GM12878 (cell line): ENCODE measurements at regions not wholly inside any gene's neighbourhood (a gene's known extent, or its start where the extent isn't known, plus 50 kb on each side); places are given as distances from the start of the nearest gene placed in this dataset.

Experiments used
- ATAC-seq: fragments of 200-7000 bp; cut with Tn5 transposase; 3 replicates; pipeline ENCODE4 v1.9.1; 2020; ENCODE audit warnings: mild to moderate bottlenecking, moderate library complexity
- BruUV-seq: library from RNA; stranded (reverse); fragments of 400-500 nt; replicated peaks from 2 replicates; lab custom pipeline; 2021; lab: Mats Ljungman, UMichigan
- CTCF ChIA-PET: fragments of 300-600 bp; sonication (Branson Sonifier 250); formaldehyde crosslinking; extraction: SDS; loops from one replicate; lab custom pipeline; 2021; ENCODE audit warnings: inconsistent platforms; lab: Yijun Ruan, JAX
- POLR2A ChIA-PET: fragments of 350-600 bp; formaldehyde crosslinking; extraction: SDS; loops from one replicate; lab custom pipeline; 2021; ENCODE audit warnings: inconsistent platforms; lab: Charles Lee
- RAD21 ChIA-PET: fragments of 300-600 bp; sonication (Branson Sonifier 250); formaldehyde crosslinking; loops from one replicate; lab custom pipeline; 2023; ENCODE audit warnings: antibody characterized with exemption; ENCODE audit not compliant: unreplicated experiment; lab: Charles Lee
- SMC1A ChIA-PET: fragments of 300-600 bp; sonication (Branson Sonifier 250); formaldehyde crosslinking; loops from one replicate; lab custom pipeline; 2023; ENCODE audit not compliant: unreplicated experiment, uncharacterized antibody; lab: Charles Lee
- DNase-seq: peaks from one replicate; pipeline ENCODE4 v3.0.0-alpha.2; 2011; ENCODE audit warnings: low read depth, low spot score
- FAIRE-seq: peaks from 3 replicates; lab custom pipeline; 2011; peaks lifted over from hg19 to GRCh38; lab: Jason Lieb, UNC
- H2AFZ ChIP-seq: 2 replicates; pipeline ENCODE4 v1.6.0; 2011; ENCODE audit warnings: low read depth, low read length, control low read depth; ENCODE audit not compliant: control insufficient read depth
- H3K27ac ChIP-seq: 2 replicates; pipeline ENCODE4 v1.5.1; 2011; ENCODE audit warnings: control low read depth; ENCODE audit not compliant: control insufficient read depth, insufficient read depth
- H3K27me3 ChIP-seq, 2 experiments: replicated peaks in 1 of 2; 2 replicates each; pipeline versions ENCODE4 v1.6.0 to v1.6.1; 2011; ENCODE audit warnings: low read length in 1 of 2; ENCODE audit not compliant: control insufficient read depth in 2 of 2, insufficient read depth in 2 of 2
- H3K36me3 ChIP-seq, 2 experiments: 2 replicates each; pipeline ENCODE4 v1.5.1; 2011; ENCODE audit warnings: low read length in 1 of 2; ENCODE audit not compliant: control insufficient read depth in 2 of 2, insufficient read depth in 2 of 2
- H3K4me1 ChIP-seq: 2 replicates; pipeline ENCODE4 v1.6.1; 2011; ENCODE audit warnings: mild to moderate bottlenecking, low read length, moderate library complexity, mixed read lengths; ENCODE audit not compliant: control insufficient read depth, insufficient read depth
- H3K4me2 ChIP-seq: 2 replicates; pipeline ENCODE4 v1.6.0; 2011; ENCODE audit warnings: control low read depth; ENCODE audit not compliant: control insufficient read depth, insufficient read depth
- H3K4me3 ChIP-seq: fragments of 200-600 bp; sonication (generic); 2 replicates; pipeline ENCODE4 v1.5.1; 2016
- H3K79me2 ChIP-seq: 2 replicates; pipeline ENCODE4 v1.6.0; 2011; ENCODE audit warnings: low read length; ENCODE audit not compliant: control insufficient read depth, insufficient read depth
- H3K9ac ChIP-seq: 2 replicates; pipeline ENCODE4 v1.8.0; 2011; ENCODE audit warnings: low read length, control low read depth, mixed read lengths; ENCODE audit not compliant: control insufficient read depth, insufficient read depth
- H3K9me3 ChIP-seq: replicated peaks from 3 replicates; pipeline ENCODE4 v1.5.1; 2011; ENCODE audit warnings: mild to moderate bottlenecking, low read length; ENCODE audit not compliant: control insufficient read depth, insufficient read depth
- H4K20me1 ChIP-seq: 2 replicates; pipeline ENCODE4 v1.6.0; 2011; ENCODE audit not compliant: control insufficient read depth, insufficient read depth
- BCL3 ChIP-seq: IDR thresholded peaks from 2 replicates; pipeline ENCODE4 v1.6.1; 2011; ENCODE audit warnings: borderline replicate concordance, low read depth, mild to moderate bottlenecking, moderate library complexity, low read length; ENCODE audit not compliant: insufficient read depth, poor library complexity, severe bottlenecking
- BMI1 ChIP-seq: fragments of 450-650 bp; IDR thresholded peaks from 2 replicates; pipeline ENCODE4 v1.6.1; 2016; ENCODE audit warnings: mild to moderate bottlenecking, moderate library complexity, borderline replicate concordance
- EP300 ChIP-seq, 2 experiments: fragments of 150-350 bp in 1 of 2; IDR thresholded peaks; 2 replicates each; pipeline ENCODE4 v1.6.1; 2011 to 2012; ENCODE audit warnings: low read depth in 2 of 2, low read length in 2 of 2, borderline replicate concordance in 1 of 2, improper control_type of control experiment in 1 of 2, inconsistent platforms in 1 of 2; ENCODE audit not compliant: control insufficient read depth in 1 of 2
- ESRRA ChIP-seq: IDR thresholded peaks from 2 replicates; pipeline ENCODE4 v1.6.1; 2012; ENCODE audit warnings: mild to moderate bottlenecking, low read length, improper control_type of control experiment
- IRF5 ChIP-seq: fragments of 450-650 bp; IDR thresholded peaks from 2 replicates; pipeline ENCODE4 v1.6.1; 2017; ENCODE audit warnings: borderline replicate concordance
- NR2C2 ChIP-seq: IDR thresholded peaks from 2 replicates; pipeline ENCODE4 v1.6.1; 2011; ENCODE audit warnings: borderline replicate concordance, low read depth; ENCODE audit not compliant: control insufficient read depth, insufficient read length
- POU2F2 ChIP-seq: IDR thresholded peaks from 3 replicates; pipeline ENCODE4 v1.6.1; 2011; ENCODE audit warnings: low read depth, mild to moderate bottlenecking, low read length, borderline replicate concordance
- RAD51 ChIP-seq: fragments of 450-650 bp; IDR thresholded peaks from 2 replicates; pipeline ENCODE4 v1.6.1; 2016; ENCODE audit warnings: moderate library complexity, mild to moderate bottlenecking, inconsistent platforms
- SMAD5 ChIP-seq: IDR thresholded peaks from 2 replicates; pipeline ENCODE4 v1.6.1; 2016; ENCODE audit warnings: antibody characterized with exemption, low read depth
- TCF12 ChIP-seq: IDR thresholded peaks from 2 replicates; pipeline ENCODE4 v1.6.1; 2011; ENCODE audit warnings: low read depth, mild to moderate bottlenecking, low read length
- TCF7 ChIP-seq: IDR thresholded peaks from 2 replicates; pipeline ENCODE4 v1.6.1; 2014; ENCODE audit warnings: antibody characterized with exemption, borderline replicate concordance
- YBX1 ChIP-seq: fragments of 450-650 bp; IDR thresholded peaks from 2 replicates; pipeline ENCODE4 v1.6.1; 2016; ENCODE audit warnings: antibody characterized with exemption
- ZBED1 ChIP-seq: IDR thresholded peaks from 2 replicates; pipeline ENCODE4 v1.6.1; 2016; ENCODE audit warnings: borderline replicate concordance
- WGBS: methylation state at CpG from one replicate; pipeline ENCODE4 v1.1.6; 2016; ENCODE audit warnings: low lambda C conversion rate; ENCODE audit not compliant: insufficient replicate concordance, insufficient coverage; ENCODE audit errors: missing lambda C conversion rate; 5-methylcytosine and 5-hydroxymethylcytosine counted together
- in situ Hi-C: fragments of 300-500 bp; cut with MboI; formaldehyde crosslinking; loops from 9 replicates; pipeline ENCODE4 v1.14.3; 2018; ENCODE audit warnings: mixed read lengths
- intact Hi-C: fragments of 100-400 bp; cut with micrococcal nuclease; formaldehyde crosslinking; loops from one replicate; pipeline ENCODE4 v1.14.2; 2022; ENCODE audit not compliant: unreplicated experiment

GRCh38 chrX:44690129-44690528, 147.5 kb upstream of the FUNDC1 start:
- no TSS peak for BruUV-seq
- H3K9me3 ChIP-seq: no peaks in the 10 kb centered on the region
- TF ChIP-seq IRF5 (no peak), RAD51 (no peak), BMI1 (no peak)
- ChIA-PET RAD21 (no interaction called here), POLR2A (no interaction called here), CTCF (interaction anchor here (0.6 to 0.7 kb wide), 2 partner anchors 171 to 1491 kb away, joined by 3 to 5 read pairs; no protein-coding TSS in a partner anchor), SMC1A (interaction anchor here (0.6 kb wide), 1 partner anchor 8 kb away, joined by 3 read pairs; no protein-coding TSS in a partner anchor)
- ATAC-seq (no peak), FAIRE-seq (no peak), DNase-seq (no peak)
- no peaks in the 10 kb centered on the region for H3K36me3 ChIP-seq
- H3K4me2 ChIP-seq: no peak overlapping the region
- no peaks in the 10 kb centered on the region for H4K20me1 ChIP-seq
- intact Hi-C loops: no loop called here
- WGBS: 0% methylated on average over 1 of the region's 2 CpGs
- in situ Hi-C loops: no loop called here
- no peaks in the 10 kb centered on the region for H3K4me1 ChIP-seq
- H3K27ac ChIP-seq: no peak overlapping the region
- H3K9ac ChIP-seq: no peak overlapping the region
- no peaks in the 10 kb centered on the region for H3K27me3 ChIP-seq
- no peak overlapping the region for H3K4me3 ChIP-seq
- no peaks in the 10 kb centered on the region for H3K79me2 ChIP-seq
- no peak overlapping the region for H2AFZ ChIP-seq

GRCh38 chrX:44675362-44676024, 132.8 kb upstream of the FUNDC1 start:
- Histone ChIP-seq H3K36me3 (no peaks in the 10 kb centered on the region), H3K27me3 (no peaks in the 10 kb centered on the region), H4K20me1 (no peaks in the 10 kb centered on the region), H3K79me2 (no peaks in the 10 kb centered on the region), H3K27ac (no peak overlapping the region), H3K4me1 (no peaks in the 10 kb centered on the region), H3K9me3 (no peaks in the 10 kb centered on the region), H2AFZ (no peak overlapping the region), H3K4me2 (no peak overlapping the region), H3K4me3 (no peak overlapping the region), H3K9ac (no peak overlapping the region)
- ChIA-PET SMC1A (no interaction called here), RAD21 (no interaction called here), POLR2A (no interaction called here), CTCF (no interaction called here)
- FAIRE-seq: no peak
- no peak for ATAC-seq
- in situ Hi-C loops (no loop called here), intact Hi-C loops (no loop called here)
- BruUV-seq: no TSS peak
- no peak for DNase-seq
- 60% methylated on average over 9 of the region's 10 CpGs for WGBS
- TF ChIP-seq YBX1: no peak
- TF ChIP-seq SMAD5: no peak
- TF ChIP-seq TCF7: no peak
- no peak for TF ChIP-seq TCF12
- no peak for TF ChIP-seq NR2C2
- TF ChIP-seq EP300 (IDR thresholded peaks at IDR 0.05; ENCODE audit: borderline replicate concordance in 1 of 2, control insufficient read depth in 1 of 2, low read depth in 2 of 2, low read length in 2 of 2): no peak
- TF ChIP-seq ZBED1: no peak
- no peak for TF ChIP-seq POU2F2
- TF ChIP-seq BCL3: no peak
- TF ChIP-seq ESRRA: no peak
